DOHH2 (cell line): ENCODE measurements at regions not wholly inside any gene's neighbourhood (a gene's known extent, or its start where the extent isn't known, plus 50 kb on each side); places are given as distances from the start of the nearest gene placed in this dataset.

Source experiments
- H3F3A ChIP-seq: fragments of 200-600 bp; sonication (generic), shearing (Covaris generic); 2 replicates; pipeline ENCODE4 v1.6.0; 2016; ENCODE audit warnings: antibody characterized with exemption, mild to moderate bottlenecking; ENCODE audit not compliant: control insufficient read depth, insufficient read depth
- H3K27ac ChIP-seq: fragments of 200-600 bp; sonication (generic); 2 replicates; pipeline ENCODE4 v1.5.1; 2014; ENCODE audit warnings: low read depth, mild to moderate bottlenecking, low read length, moderate library complexity
- H3K27me3 ChIP-seq: fragments of 200-600 bp; sonication (generic); 2 replicates; pipeline ENCODE4 v1.6.1; 2014; ENCODE audit warnings: mild to moderate bottlenecking, low read length, mixed read lengths; ENCODE audit not compliant: control insufficient read depth
- H3K36me3 ChIP-seq: fragments of 200-600 bp; sonication (generic); 2 replicates; pipeline ENCODE4 v1.6.1; 2014; ENCODE audit warnings: mild to moderate bottlenecking, low read length, moderate library complexity, mixed read lengths; ENCODE audit not compliant: control insufficient read depth
- H3K4me1 ChIP-seq: fragments of 200-600 bp; sonication (generic); 2 replicates; pipeline ENCODE4 v1.6.1; 2014; ENCODE audit warnings: mild to moderate bottlenecking, low read length, mixed read lengths; ENCODE audit not compliant: control insufficient read depth
- H3K4me2 ChIP-seq: fragments of 200-600 bp; sonication (generic); 2 replicates; pipeline ENCODE4 v1.6.0; 2014; ENCODE audit warnings: mild to moderate bottlenecking, low read length, moderate library complexity
- H3K4me3 ChIP-seq: fragments of 200-600 bp; sonication (generic); 2 replicates; pipeline ENCODE4 v1.5.1; 2014; ENCODE audit warnings: mild to moderate bottlenecking, low read length, mixed read lengths
- H3K79me2 ChIP-seq: fragments of 200-600 bp; sonication (generic); 2 replicates; pipeline ENCODE4 v1.6.1; 2014; ENCODE audit warnings: mild to moderate bottlenecking, low read length, mixed read lengths; ENCODE audit not compliant: control insufficient read depth
- H3K9me2 ChIP-seq: fragments of 200-600 bp; sonication (generic); replicated peaks from 2 replicates; pipeline ENCODE4 v1.6.1; 2014; ENCODE audit warnings: mild to moderate bottlenecking, low read length, mixed read lengths; ENCODE audit not compliant: control insufficient read depth
- H3K9me3 ChIP-seq: fragments of 200-600 bp; sonication (generic); 2 replicates; pipeline ENCODE4 v1.6.1; 2014; ENCODE audit warnings: antibody characterized with exemption, low read length, mixed read lengths; ENCODE audit not compliant: control insufficient read depth, insufficient read depth
- H4K20me1 ChIP-seq: fragments of 200-600 bp; sonication (generic); 2 replicates; pipeline ENCODE4 v1.6.0; 2014; ENCODE audit warnings: low read depth, mild to moderate bottlenecking, antibody characterized with exemption, low read length, moderate library complexity; ENCODE audit not compliant: control insufficient read depth, insufficient read depth
- CTCF ChIP-seq: fragments of 200-600 bp; sonication (generic); IDR thresholded peaks from one replicate; pipeline ENCODE4 v1.5.1; 2014; ENCODE audit warnings: antibody characterized with exemption, mild to moderate bottlenecking, low read depth, low read length; ENCODE audit not compliant: poor library complexity, severe bottlenecking
- EZH2phosphoT487 ChIP-seq: fragments of 200-600 bp; sonication (generic); IDR thresholded peaks from 2 replicates; pipeline ENCODE4 v1.6.1; 2017; ENCODE audit warnings: borderline replicate concordance, mild to moderate bottlenecking, antibody characterized with exemption, low read length, moderate library complexity, mixed read lengths

GRCh38 chr11:105224482-105225253 lies 85.1 kb upstream of the CARD18 start:
- Histone ChIP-seq H4K20me1 (no peaks in the 10 kb centered on the region), H3K9me2 (no peaks in the 10 kb centered on the region), H3K4me3 (no peak overlapping the region), H3K27ac (no peak overlapping the region), H3F3A (no peaks in the 10 kb centered on the region), H3K79me2 (no peaks in the 10 kb centered on the region), H3K27me3 (no peaks in the 10 kb centered on the region), H3K36me3 (no peaks in the 10 kb centered on the region), H3K4me1 (no peaks in the 10 kb centered on the region), H3K9me3 (no peaks in the 10 kb centered on the region), H3K4me2 (no peak overlapping the region)
- no peak for TF ChIP-seq CTCF
- TF ChIP-seq EZH2phosphoT487: no peak

- H3K9me3 ChIP-seq: no peaks in the 10 kb centered on the region
- H3K4me3 ChIP-seq: no peak overlapping the region
- no peak overlapping the region for H3K4me2 ChIP-seq
- H3K27me3 ChIP-seq: no peaks in the 10 kb centered on the region
- no peak for TF ChIP-seq CTCF
- TF ChIP-seq EZH2phosphoT487: no peak
- H3K9me2 ChIP-seq: no peaks in the 10 kb centered on the region
- no peaks in the 10 kb centered on the region for H3K36me3 ChIP-seq
- H3K79me2 ChIP-seq: no peaks in the 10 kb centered on the region
- no peaks in the 10 kb centered on the region for H3K4me1 ChIP-seq
- no peaks in the 10 kb centered on the region for H3F3A ChIP-seq
- no peak overlapping the region for H3K27ac ChIP-seq
- H4K20me1 ChIP-seq: no peaks in the 10 kb centered on the region
These were observed 80.6 kb upstream of the CARD18 start for GRCh38 chr11:105220121-105220520.

GRCh38 chr11:105219670-105220069 lies 80.1 kb upstream of the CARD18 start:
- H3K36me3 ChIP-seq: no peaks in the 10 kb centered on the region
- H4K20me1 ChIP-seq: no peaks in the 10 kb centered on the region
- H3K4me2 ChIP-seq: no peak overlapping the region
- no peaks in the 10 kb centered on the region for H3F3A ChIP-seq
- no peaks in the 10 kb centered on the region for H3K4me1 ChIP-seq
- TF ChIP-seq EZH2phosphoT487 (no peak), CTCF (no peak)
- H3K9me2 ChIP-seq: no peaks in the 10 kb centered on the region
- H3K4me3 ChIP-seq: no peak overlapping the region
- H3K27me3 ChIP-seq: no peaks in the 10 kb centered on the region
- H3K79me2 ChIP-seq: no peaks in the 10 kb centered on the region
- H3K27ac ChIP-seq: no peak overlapping the region
- no peaks in the 10 kb centered on the region for H3K9me3 ChIP-seq
